ENCODE measurements at regions not wholly inside any gene's neighbourhood (a gene's known extent, or its start where the extent isn't known, plus 50 kb on each side); places are given as distances from the start of the nearest gene placed in this dataset.

DNA sequence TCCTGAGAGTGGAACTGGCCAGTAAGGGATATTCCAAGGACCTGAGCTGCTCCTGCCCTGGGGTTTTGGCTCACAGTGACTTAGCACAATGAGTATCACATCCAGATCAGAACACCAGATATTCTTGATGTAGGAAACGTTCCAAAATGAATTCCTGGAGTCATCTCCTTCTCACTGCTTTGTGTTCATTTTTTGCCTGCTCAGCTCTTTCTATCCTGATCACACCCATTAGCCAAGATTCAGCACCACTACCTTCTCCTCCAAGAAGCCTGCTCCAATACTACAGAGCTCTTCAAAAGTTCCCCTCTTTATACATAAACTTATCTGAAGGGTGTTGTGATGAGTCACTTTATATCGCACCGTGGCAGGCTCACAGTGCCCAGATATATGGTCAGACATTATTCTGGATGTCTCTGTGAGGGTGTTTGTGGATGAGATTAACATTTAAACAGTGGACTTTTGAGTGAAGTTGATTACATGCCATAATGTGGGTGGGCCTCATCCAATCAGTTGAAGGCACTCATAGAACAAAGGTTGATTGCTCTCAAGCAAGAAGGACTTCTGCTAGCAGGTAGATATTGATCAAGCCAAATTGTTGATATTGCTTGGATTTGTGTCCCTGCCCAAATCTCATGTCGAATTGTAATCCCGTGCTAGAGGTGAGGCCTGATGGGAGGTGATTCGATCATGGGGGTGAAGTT is 1155.2 kb upstream of the AUTS2 start:
- TF ChIP-seq CTCF (tag by site-specific recombination; IDR thresholded peaks at IDR 0.05) (no peak), TCF7L2 (IDR thresholded peaks at IDR 0.05; ENCODE audit: borderline replicate concordance, low read depth, low read length) (no peak), MYNN (tag by site-specific recombination; IDR thresholded peaks at IDR 0.05; ENCODE audit: borderline replicate concordance) (no peak), YY1 (tag by site-specific recombination; IDR thresholded peaks at IDR 0.05) (no peak), REPIN1 (tag by site-specific recombination; IDR thresholded peaks at IDR 0.05; ENCODE audit: low read depth) (no peak), ZNF501 (tag by site-specific recombination; IDR thresholded peaks at IDR 0.05) (no peak), PBX3 (CRISPR knock-in tag; IDR thresholded peaks at IDR 0.05) (no peak), ZNF23 (tag by site-specific recombination; IDR thresholded peaks at IDR 0.05; ENCODE audit: borderline replicate concordance) (no peak), ZNF366 (tag by site-specific recombination; conservative IDR thresholded peaks at IDR 0.05) (no peak), REST (tag by site-specific recombination; IDR thresholded peaks at IDR 0.05) (no peak)
- TF ChIP-seq, protein P1, sequence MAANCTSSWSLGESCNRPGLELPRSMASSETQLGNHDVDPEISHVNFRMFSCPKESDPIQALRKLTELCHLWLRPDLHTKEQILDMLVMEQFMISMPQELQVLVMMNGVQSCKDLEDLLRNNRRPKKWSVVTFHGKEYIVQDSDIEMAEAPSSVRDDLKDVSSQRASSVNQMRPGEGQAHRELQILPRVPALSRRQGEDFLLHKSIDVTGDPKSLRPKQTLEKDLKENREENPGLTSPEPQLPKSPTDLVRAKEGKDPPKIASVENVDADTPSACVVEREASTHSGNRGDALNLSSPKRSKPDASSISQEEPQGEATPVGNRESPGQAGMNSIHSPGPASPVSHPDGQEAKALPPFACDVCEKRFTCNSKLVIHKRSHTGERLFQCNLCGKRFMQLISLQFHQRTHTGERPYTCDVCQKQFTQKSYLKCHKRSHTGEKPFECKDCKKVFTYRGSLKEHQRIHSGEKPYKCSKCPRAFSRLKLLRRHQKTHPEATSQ (tag by site-specific recombination; IDR thresholded peaks at IDR 0.05), result no peak

Data from HEK293 (cell line).